PC-9 (cell line): ENCODE measurements at regions not wholly inside any gene's neighbourhood (a gene's known extent, or its start where the extent isn't known, plus 50 kb on each side); places are given as distances from the start of the nearest gene placed in this dataset.

Source experiments
- BruUV-seq: library from RNA; stranded (reverse); fragments of 400-500 nt; replicated peaks from 2 replicates; lab custom pipeline; 2021; lab: Mats Ljungman, UMichigan
- CTCF ChIA-PET: fragments of 300-600 bp; sonication (Branson Sonifier 250); formaldehyde crosslinking; loops from one replicate; lab custom pipeline; 2022; ENCODE audit warnings: antibody characterized with exemption; lab: Charles Lee
- POLR2A ChIA-PET: fragments of 300-600 bp; sonication (Branson Sonifier 250); formaldehyde crosslinking; loops from one replicate; lab custom pipeline; 2022; ENCODE audit warnings: antibody characterized with exemption; ENCODE audit not compliant: unreplicated experiment; lab: Charles Lee
- DNase-seq, 2 experiments: peaks; one replicate each; pipeline versions ENCODE4 v3.0.0 to v3.0.0-alpha.2; 2015 to 2022; ENCODE audit warnings: mixed read lengths in 1 of 2
- H2AFZ ChIP-seq: fragments of 200-600 bp; sonication (generic); 2 replicates; pipeline ENCODE4 v1.8.1; 2017; ENCODE audit warnings: antibody characterized with exemption
- H3F3A ChIP-seq: fragments of 200-600 bp; sonication (generic); 2 replicates; pipeline ENCODE4 v1.8.1; 2017; ENCODE audit warnings: antibody characterized with exemption, mild to moderate bottlenecking, low read depth; ENCODE audit not compliant: insufficient read depth
- H3K27ac ChIP-seq: fragments of 200-600 bp; sonication (generic); 2 replicates; pipeline ENCODE4 v1.6.1; 2016; ENCODE audit warnings: mixed run types
- H3K27me3 ChIP-seq: fragments of 200-600 bp; sonication (generic); 2 replicates; pipeline ENCODE4 v1.6.1; 2016; ENCODE audit warnings: low read depth, mixed run types; ENCODE audit not compliant: insufficient read depth
- H3K36me3 ChIP-seq: fragments of 200-600 bp; sonication (generic); 2 replicates; pipeline ENCODE4 v1.6.1; 2016; ENCODE audit warnings: low read depth, mixed run types
- H3K4me1 ChIP-seq: fragments of 200-600 bp; sonication (generic); replicated peaks from 2 replicates; pipeline ENCODE4 v1.6.1; 2016; ENCODE audit warnings: mixed run types; ENCODE audit not compliant: insufficient read depth
- H3K4me2 ChIP-seq: fragments of 200-600 bp; sonication (generic); 2 replicates; pipeline ENCODE4 v1.6.1; 2017; ENCODE audit warnings: mixed run types
- H3K4me3 ChIP-seq: fragments of 200-600 bp; sonication (generic); 2 replicates; pipeline ENCODE4 v1.6.1; 2016; ENCODE audit warnings: mixed run types
- H3K79me2 ChIP-seq: fragments of 200-600 bp; sonication (generic); 2 replicates; pipeline ENCODE4 v1.6.1; 2017; ENCODE audit warnings: low read depth, mixed run types
- H3K9me2 ChIP-seq: fragments of 200-600 bp; sonication (generic); 2 replicates; pipeline ENCODE4 v1.8.1; 2017; ENCODE audit warnings: mild to moderate bottlenecking; ENCODE audit not compliant: insufficient read depth
- H3K9me3 ChIP-seq: fragments of 200-600 bp; sonication (generic); 2 replicates; pipeline ENCODE4 v1.8.1; 2016; ENCODE audit warnings: low read depth; ENCODE audit not compliant: insufficient read depth
- H4K20me1 ChIP-seq: fragments of 200-600 bp; sonication (generic); 2 replicates; pipeline ENCODE4 v1.8.1; 2017; ENCODE audit not compliant: insufficient read depth
- EZH2 ChIP-seq: fragments of 200-600 bp; sonication (generic); IDR thresholded peaks from 2 replicates; pipeline ENCODE4 v1.8.0; 2017; ENCODE audit warnings: antibody characterized with exemption, low read depth
- intact Hi-C: fragments of 100-400 bp; cut with micrococcal nuclease; formaldehyde crosslinking; loops from one replicate; pipeline ENCODE4 v1.10.0; 2022; ENCODE audit not compliant: unreplicated experiment
- TF ChIP-seq, protein P1 (sequence below): fragments of 200-600 bp; sonication (generic); conservative IDR thresholded peaks from 2 replicates; pipeline ENCODE4 v1.6.1; 2017; ENCODE audit warnings: mixed run types, antibody characterized with exemption, mild to moderate bottlenecking, moderate library complexity

DNA sequence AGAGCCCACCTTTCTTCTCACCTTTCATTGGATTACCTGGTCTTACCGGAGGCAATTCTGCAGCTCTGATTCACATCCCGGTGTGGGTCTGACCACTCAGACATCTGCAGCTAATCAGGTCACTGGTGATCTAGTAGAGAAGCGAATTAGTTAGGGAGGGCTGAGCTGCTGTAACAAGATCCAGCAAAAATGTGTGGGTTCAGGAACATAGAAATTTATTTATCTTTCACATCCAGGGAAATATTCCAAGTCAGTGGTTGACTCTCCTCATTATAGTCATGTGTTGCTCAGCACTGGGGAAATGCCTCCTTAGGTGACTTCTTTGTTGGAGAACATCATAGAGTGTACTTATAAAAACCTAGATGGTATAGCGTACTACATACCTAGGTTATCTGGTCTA is 218.7 kb upstream of the PELI2 start:
- H3K36me3 ChIP-seq = no peaks in the 10 kb centered on the region
- CTCF ChIA-PET = no interaction called here
- no peaks in the 10 kb centered on the region for H3K79me2 ChIP-seq
- H3F3A ChIP-seq = no peaks in the 10 kb centered on the region
- POLR2A ChIA-PET = no interaction called here
- no peaks in the 10 kb centered on the region for H3K9me3 ChIP-seq
- intact Hi-C loops = no loop called here
- no peaks in the 10 kb centered on the region for H3K4me1 ChIP-seq
- DNase-seq = no peak
- H4K20me1 ChIP-seq = no peaks in the 10 kb centered on the region
- H3K4me3 ChIP-seq = no peak overlapping the region
- BruUV-seq = no TSS peak
- no peak overlapping the region for H2AFZ ChIP-seq
- no peaks in the 10 kb centered on the region for H3K27me3 ChIP-seq
- no peak overlapping the region for H3K27ac ChIP-seq
- no peak for TF ChIP-seq EZH2
- TF ChIP-seq, protein P1, sequence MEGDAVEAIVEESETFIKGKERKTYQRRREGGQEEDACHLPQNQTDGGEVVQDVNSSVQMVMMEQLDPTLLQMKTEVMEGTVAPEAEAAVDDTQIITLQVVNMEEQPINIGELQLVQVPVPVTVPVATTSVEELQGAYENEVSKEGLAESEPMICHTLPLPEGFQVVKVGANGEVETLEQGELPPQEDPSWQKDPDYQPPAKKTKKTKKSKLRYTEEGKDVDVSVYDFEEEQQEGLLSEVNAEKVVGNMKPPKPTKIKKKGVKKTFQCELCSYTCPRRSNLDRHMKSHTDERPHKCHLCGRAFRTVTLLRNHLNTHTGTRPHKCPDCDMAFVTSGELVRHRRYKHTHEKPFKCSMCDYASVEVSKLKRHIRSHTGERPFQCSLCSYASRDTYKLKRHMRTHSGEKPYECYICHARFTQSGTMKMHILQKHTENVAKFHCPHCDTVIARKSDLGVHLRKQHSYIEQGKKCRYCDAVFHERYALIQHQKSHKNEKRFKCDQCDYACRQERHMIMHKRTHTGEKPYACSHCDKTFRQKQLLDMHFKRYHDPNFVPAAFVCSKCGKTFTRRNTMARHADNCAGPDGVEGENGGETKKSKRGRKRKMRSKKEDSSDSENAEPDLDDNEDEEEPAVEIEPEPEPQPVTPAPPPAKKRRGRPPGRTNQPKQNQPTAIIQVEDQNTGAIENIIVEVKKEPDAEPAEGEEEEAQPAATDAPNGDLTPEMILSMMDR = no peak
- H3K4me2 ChIP-seq = no peak overlapping the region
- H3K9me2 ChIP-seq = no peaks in the 10 kb centered on the region

DNA sequence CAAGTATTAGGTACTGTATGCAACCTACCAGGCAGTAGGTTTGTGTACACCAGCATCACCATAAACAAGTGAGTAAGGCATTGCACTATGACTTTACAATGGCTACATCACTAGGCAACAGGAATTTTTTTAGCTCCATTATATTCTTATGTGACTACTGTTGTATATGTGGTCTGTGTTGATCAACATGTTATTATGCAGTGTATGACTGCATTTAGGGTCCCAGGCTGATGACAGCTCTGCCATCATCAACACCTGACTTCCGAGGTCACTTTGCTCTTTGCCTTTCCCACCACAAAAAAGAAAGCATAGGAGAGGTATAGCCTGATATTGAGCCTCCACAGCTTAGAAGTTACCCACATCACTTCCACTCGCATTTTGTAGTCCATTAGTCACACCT is 217.5 kb upstream of the PELI2 start:
- H3K9me3 ChIP-seq = no peaks in the 10 kb centered on the region
- H2AFZ ChIP-seq = no peak overlapping the region
- intact Hi-C loops = no loop called here
- H3K4me2 ChIP-seq = no peak overlapping the region
- H3K4me1 ChIP-seq = no peaks in the 10 kb centered on the region
- no peak for DNase-seq
- no peak overlapping the region for H3K4me3 ChIP-seq
- no peaks in the 10 kb centered on the region for H3F3A ChIP-seq
- H3K27ac ChIP-seq = no peak overlapping the region
- no TSS peak for BruUV-seq
- ChIA-PET CTCF (no interaction called here), POLR2A (no interaction called here)
- H3K36me3 ChIP-seq = no peaks in the 10 kb centered on the region
- H4K20me1 ChIP-seq = no peaks in the 10 kb centered on the region
- no peaks in the 10 kb centered on the region for H3K9me2 ChIP-seq
- no peaks in the 10 kb centered on the region for H3K27me3 ChIP-seq
- TF ChIP-seq, protein P1 = no peak
- no peak for TF ChIP-seq EZH2
- no peaks in the 10 kb centered on the region for H3K79me2 ChIP-seq

DNA sequence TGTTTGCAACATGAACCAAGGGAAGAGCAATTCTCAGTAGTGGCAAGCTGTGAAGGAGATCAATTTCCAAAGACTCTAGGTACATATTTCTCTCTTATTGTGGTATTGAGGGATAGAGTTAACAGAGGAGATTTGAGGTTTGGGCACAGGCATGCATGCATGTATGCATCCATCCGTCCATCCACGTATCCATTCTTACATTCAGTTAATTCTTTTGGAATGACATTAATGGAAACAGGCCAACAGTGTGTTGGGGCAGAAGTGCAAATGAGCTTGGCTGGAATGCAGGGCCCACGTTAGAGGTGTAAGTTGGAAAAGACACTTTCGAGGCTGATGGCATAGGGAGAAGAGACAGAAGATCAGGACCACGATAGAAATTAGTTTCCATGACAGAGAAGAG is 216.9 kb upstream of the PELI2 start:
- H3K9me2 ChIP-seq = no peaks in the 10 kb centered on the region
- CTCF ChIA-PET = no interaction called here

More for the DNA sequence above, 216.9 kb upstream of the PELI2 start:
- Histone ChIP-seq H3K27ac (no peak overlapping the region), H3K4me1 (no peaks in the 10 kb centered on the region), H3F3A (no peaks in the 10 kb centered on the region), H4K20me1 (no peaks in the 10 kb centered on the region), H3K79me2 (no peaks in the 10 kb centered on the region), H3K36me3 (no peaks in the 10 kb centered on the region), H3K9me3 (no peaks in the 10 kb centered on the region), H3K4me2 (no peak overlapping the region), H3K27me3 (no peaks in the 10 kb centered on the region), H3K4me3 (no peak overlapping the region), H2AFZ (no peak overlapping the region)
- TF ChIP-seq EZH2 = no peak
- TF ChIP-seq, protein P1 = no peak
- no peak for DNase-seq
- no TSS peak for BruUV-seq
- POLR2A ChIA-PET = no interaction called here
- intact Hi-C loops = no loop called here
